ENCODE measurements at regions not wholly inside any gene's neighbourhood (a gene's known extent, or its start where the extent isn't known, plus 50 kb on each side); places are given as distances from the start of the nearest gene placed in this dataset.

DNA sequence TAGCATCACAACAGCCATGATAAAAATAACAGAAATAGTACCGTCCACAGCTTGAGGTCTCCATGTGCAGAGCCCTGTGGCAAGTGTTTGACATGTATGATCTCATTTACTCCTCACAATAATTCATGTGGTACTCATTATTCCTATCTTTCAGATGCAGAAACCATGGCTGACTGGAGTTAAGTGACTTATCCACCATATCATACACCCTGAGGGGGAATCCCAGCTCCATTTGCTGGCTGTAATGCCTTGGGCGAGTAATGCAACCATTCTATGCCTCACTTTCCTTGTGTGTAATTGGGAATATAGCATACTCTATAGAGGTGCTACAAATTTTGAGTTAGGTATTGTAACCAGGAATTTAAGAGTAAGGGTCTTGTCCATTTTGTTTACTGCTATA lies 347.0 kb upstream of the CLINT1 start:
- TF ChIP-seq, protein P1, sequence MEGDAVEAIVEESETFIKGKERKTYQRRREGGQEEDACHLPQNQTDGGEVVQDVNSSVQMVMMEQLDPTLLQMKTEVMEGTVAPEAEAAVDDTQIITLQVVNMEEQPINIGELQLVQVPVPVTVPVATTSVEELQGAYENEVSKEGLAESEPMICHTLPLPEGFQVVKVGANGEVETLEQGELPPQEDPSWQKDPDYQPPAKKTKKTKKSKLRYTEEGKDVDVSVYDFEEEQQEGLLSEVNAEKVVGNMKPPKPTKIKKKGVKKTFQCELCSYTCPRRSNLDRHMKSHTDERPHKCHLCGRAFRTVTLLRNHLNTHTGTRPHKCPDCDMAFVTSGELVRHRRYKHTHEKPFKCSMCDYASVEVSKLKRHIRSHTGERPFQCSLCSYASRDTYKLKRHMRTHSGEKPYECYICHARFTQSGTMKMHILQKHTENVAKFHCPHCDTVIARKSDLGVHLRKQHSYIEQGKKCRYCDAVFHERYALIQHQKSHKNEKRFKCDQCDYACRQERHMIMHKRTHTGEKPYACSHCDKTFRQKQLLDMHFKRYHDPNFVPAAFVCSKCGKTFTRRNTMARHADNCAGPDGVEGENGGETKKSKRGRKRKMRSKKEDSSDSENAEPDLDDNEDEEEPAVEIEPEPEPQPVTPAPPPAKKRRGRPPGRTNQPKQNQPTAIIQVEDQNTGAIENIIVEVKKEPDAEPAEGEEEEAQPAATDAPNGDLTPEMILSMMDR (IDR thresholded peaks at IDR 0.05), result no peak
- no peak for TF ChIP-seq POLR2A (IDR thresholded peaks at IDR 0.05)

All from Peyer's patch (tissue), 4 donors.